ENCODE measurements at regions not wholly inside any gene's neighbourhood (a gene's known extent, or its start where the extent isn't known, plus 50 kb on each side); places are given as distances from the start of the nearest gene placed in this dataset.

- Histone ChIP-seq H2AK5ac (ENCODE audit: low read length) (no peak overlapping the region), H3K27me3 (ENCODE audit: insufficient read depth, low read length, poor library complexity) (no peaks in the 10 kb centered on the region), H3K36me3 (ENCODE audit: control insufficient read depth, insufficient read depth, low read length) (no peaks in the 10 kb centered on the region), H3K4me2 (ENCODE audit: low read length) (no peak overlapping the region), H3K9ac (ENCODE audit: low read length) (no peak overlapping the region), H3K56ac (ENCODE audit: low read length) (no peak overlapping the region), H3K18ac (ENCODE audit: low read length) (no peak overlapping the region), H3K23ac (ENCODE audit: low read length) (no peak overlapping the region), H2BK5ac (ENCODE audit: low read length) (no peak overlapping the region), H2BK120ac (ENCODE audit: low read depth, low read length) (no peak overlapping the region), H4K8ac (ENCODE audit: low read depth, low read length) (no peak overlapping the region), H3K4me1 (ENCODE audit: control insufficient read depth, low read depth, low read length) (no peaks in the 10 kb centered on the region), H3K4ac (ENCODE audit: low read depth, low read length) (no peak overlapping the region), H2BK15ac (replicated peaks; ENCODE audit: low read depth) (no peak overlapping the region), H3K79me1 (ENCODE audit: low read length) (no peaks in the 10 kb centered on the region), H3K27ac (ENCODE audit: low read depth, low read length) (no peak overlapping the region), H3K4me3 (ENCODE audit: low read length) (no peak overlapping the region), H4K5ac (ENCODE audit: low read length) (no peak overlapping the region), H3K79me2 (ENCODE audit: control insufficient read depth, insufficient read depth, low read length) (no peaks in the 10 kb centered on the region)
- peak; percentile 8 for DNase-seq
- no CpG with 5 or more reads among the region's 6 CpGs for WGBS (ENCODE audit: extremely low coverage, insufficient coverage, low lambda C conversion rate)
Measured at GRCh38 chr15:94119298-94119811, 112.0 kb upstream of the MCTP2 start.

DNA sequence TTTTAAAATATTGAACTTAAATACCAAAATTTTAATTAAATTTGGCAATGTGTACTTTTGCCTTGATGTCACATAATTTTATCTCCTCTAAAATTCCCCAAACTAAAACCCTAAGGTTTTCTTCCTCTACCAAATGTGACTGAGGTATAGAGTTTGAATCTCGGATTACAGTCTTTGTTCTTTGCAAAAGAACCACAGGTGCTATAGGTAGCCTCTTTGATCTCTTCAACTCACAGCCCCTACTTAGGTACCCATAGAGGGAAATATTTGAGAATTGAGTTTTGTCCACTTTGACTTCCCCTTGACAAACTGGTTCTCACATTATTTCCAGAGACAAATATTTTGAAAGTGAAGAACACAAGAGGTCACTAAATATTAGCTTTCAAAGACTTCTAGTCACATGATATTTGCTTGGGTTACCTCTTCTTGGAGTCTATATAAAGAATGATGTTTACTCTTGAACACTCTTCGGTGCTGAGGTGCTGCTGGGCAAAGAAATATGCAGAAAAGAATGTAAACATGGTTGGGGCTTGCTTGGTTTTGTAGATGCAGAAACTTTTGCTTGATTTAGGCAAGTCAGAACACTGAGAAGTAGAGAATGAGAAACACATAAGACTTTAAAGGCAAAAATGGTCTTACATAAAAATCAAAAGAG lies 120.8 kb upstream of the MCTP2 start:
- Histone ChIP-seq H3K4ac (ENCODE audit: low read depth, low read length) (no peak overlapping the region), H3K79me1 (ENCODE audit: low read length) (no peaks in the 10 kb centered on the region), H3K79me2 (ENCODE audit: control insufficient read depth, insufficient read depth, low read length) (no peaks in the 10 kb centered on the region), H3K23ac (ENCODE audit: low read length) (no peak overlapping the region), H3K4me2 (ENCODE audit: low read length) (no peak overlapping the region), H3K56ac (ENCODE audit: low read length) (no peak overlapping the region), H2BK5ac (ENCODE audit: low read length) (no peak overlapping the region), H3K9ac (ENCODE audit: low read length) (no peak overlapping the region), H2BK15ac (replicated peaks; ENCODE audit: low read depth) (no peak overlapping the region), H3K4me1 (ENCODE audit: control insufficient read depth, low read depth, low read length) (no peaks in the 10 kb centered on the region), H3K36me3 (ENCODE audit: control insufficient read depth, insufficient read depth, low read length) (no peaks in the 10 kb centered on the region), H3K4me3 (ENCODE audit: low read length) (no peak overlapping the region), H4K5ac (ENCODE audit: low read length) (no peak overlapping the region), H3K27me3 (ENCODE audit: insufficient read depth, low read length, poor library complexity) (no peaks in the 10 kb centered on the region), H4K8ac (ENCODE audit: low read depth, low read length) (no peak overlapping the region), H3K18ac (ENCODE audit: low read length) (no peak overlapping the region), H3K27ac (ENCODE audit: low read depth, low read length) (no peak overlapping the region), H2AK5ac (ENCODE audit: low read length) (no peak overlapping the region), H2BK120ac (ENCODE audit: low read depth, low read length) (no peak overlapping the region)
- DNase-seq = no peak
- no CpG with 5 or more reads among the region's 2 CpGs for WGBS (ENCODE audit: extremely low coverage, insufficient coverage, low lambda C conversion rate)

GRCh38 chr15:94107652-94108051 lies 123.7 kb upstream of the MCTP2 start:
- H3K79me2 ChIP-seq (ENCODE audit: control insufficient read depth, insufficient read depth, low read length) = no peaks in the 10 kb centered on the region
- no peak overlapping the region for H3K4ac ChIP-seq (ENCODE audit: low read depth, low read length)
- no peak overlapping the region for H2BK5ac ChIP-seq (ENCODE audit: low read length)
- no peak overlapping the region for H2AK5ac ChIP-seq (ENCODE audit: low read length)
- no peak overlapping the region for H2BK15ac ChIP-seq (replicated peaks; ENCODE audit: low read depth)
- H3K4me3 ChIP-seq (ENCODE audit: low read length) = no peak overlapping the region
- no peak overlapping the region for H3K56ac ChIP-seq (ENCODE audit: low read length)
- H3K9ac ChIP-seq (ENCODE audit: low read length) = no peak overlapping the region
- H4K5ac ChIP-seq (ENCODE audit: low read length) = no peak overlapping the region
- no CpG with 5 or more reads among the region's 2 CpGs for WGBS (ENCODE audit: extremely low coverage, insufficient coverage, low lambda C conversion rate)
- no peak overlapping the region for H3K23ac ChIP-seq (ENCODE audit: low read length)
- no peak for DNase-seq
- no peaks in the 10 kb centered on the region for H3K27me3 ChIP-seq (ENCODE audit: insufficient read depth, low read length, poor library complexity)
- H3K18ac ChIP-seq (ENCODE audit: low read length) = no peak overlapping the region
- no peaks in the 10 kb centered on the region for H3K36me3 ChIP-seq (ENCODE audit: control insufficient read depth, insufficient read depth, low read length)
- H3K4me1 ChIP-seq (ENCODE audit: control insufficient read depth, low read depth, low read length) = no peaks in the 10 kb centered on the region
- no peak overlapping the region for H3K27ac ChIP-seq (ENCODE audit: low read depth, low read length)
- H3K4me2 ChIP-seq (ENCODE audit: low read length) = no peak overlapping the region
- no peak overlapping the region for H4K8ac ChIP-seq (ENCODE audit: low read depth, low read length)
- H3K79me1 ChIP-seq (ENCODE audit: low read length) = no peaks in the 10 kb centered on the region
- no peak overlapping the region for H2BK120ac ChIP-seq (ENCODE audit: low read depth, low read length)

- Histone ChIP-seq H3K9ac (ENCODE audit: low read length) (no peak overlapping the region), H3K4me3 (ENCODE audit: low read length) (no peak overlapping the region), H3K36me3 (ENCODE audit: control insufficient read depth, insufficient read depth, low read length) (no peaks in the 10 kb centered on the region), H4K8ac (ENCODE audit: low read depth, low read length) (no peak overlapping the region), H3K79me2 (ENCODE audit: control insufficient read depth, insufficient read depth, low read length) (no peaks in the 10 kb centered on the region), H3K23ac (ENCODE audit: low read length) (no peak overlapping the region), H2BK120ac (ENCODE audit: low read depth, low read length) (no peak overlapping the region), H3K79me1 (ENCODE audit: low read length) (no peaks in the 10 kb centered on the region), H2BK15ac (replicated peaks; ENCODE audit: low read depth) (no peak overlapping the region), H4K5ac (ENCODE audit: low read length) (no peak overlapping the region), H3K27ac (ENCODE audit: low read depth, low read length) (no peak overlapping the region), H3K27me3 (ENCODE audit: insufficient read depth, low read length, poor library complexity) (no peaks in the 10 kb centered on the region), H2AK5ac (ENCODE audit: low read length) (no peak overlapping the region), H3K4me1 (ENCODE audit: control insufficient read depth, low read depth, low read length) (no peaks in the 10 kb centered on the region), H3K56ac (ENCODE audit: low read length) (no peak overlapping the region), H3K4me2 (ENCODE audit: low read length) (no peak overlapping the region), H2BK5ac (ENCODE audit: low read length) (no peak overlapping the region), H3K18ac (ENCODE audit: low read length) (no peak overlapping the region), H3K4ac (ENCODE audit: low read depth, low read length) (no peak overlapping the region)
- DNase-seq = peak; percentile 85
- WGBS (ENCODE audit: extremely low coverage, insufficient coverage, low lambda C conversion rate) = no CpG with 5 or more reads among the region's 4 CpGs
Measured at GRCh38 chr15:94105760-94106159, 125.6 kb upstream of the MCTP2 start.

DNA sequence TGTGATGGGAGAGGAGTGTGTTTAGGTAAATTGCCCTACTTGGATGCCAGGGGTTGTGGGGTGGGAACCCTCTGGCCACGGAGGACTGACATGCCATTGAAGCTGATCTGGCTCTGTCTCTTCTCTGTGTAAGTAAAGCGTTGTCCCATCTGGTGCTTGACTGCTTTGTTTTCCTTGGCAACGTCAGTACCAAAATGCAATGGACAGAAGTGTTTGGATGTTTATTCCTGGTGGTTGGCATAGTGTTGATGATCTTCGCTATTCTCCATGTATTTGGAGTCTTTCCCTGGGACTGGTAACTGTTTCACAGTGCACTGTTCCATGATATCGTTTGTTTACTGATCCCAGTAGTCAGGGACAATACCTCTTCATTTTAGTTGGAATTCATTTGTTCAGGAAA lies 130.5 kb upstream of the MCTP2 start:
- no peak overlapping the region for H4K8ac ChIP-seq (ENCODE audit: low read depth, low read length)
- no peaks in the 10 kb centered on the region for H3K4me1 ChIP-seq (ENCODE audit: control insufficient read depth, low read depth, low read length)
- H4K5ac ChIP-seq (ENCODE audit: low read length) = no peak overlapping the region
- no peak for DNase-seq
- H3K4ac ChIP-seq (ENCODE audit: low read depth, low read length) = no peak overlapping the region
- no peak overlapping the region for H3K4me3 ChIP-seq (ENCODE audit: low read length)
- no peak overlapping the region for H2BK120ac ChIP-seq (ENCODE audit: low read depth, low read length)
- no peak overlapping the region for H2BK5ac ChIP-seq (ENCODE audit: low read length)
- no peak overlapping the region for H3K18ac ChIP-seq (ENCODE audit: low read length)
- H3K79me2 ChIP-seq (ENCODE audit: control insufficient read depth, insufficient read depth, low read length) = no peaks in the 10 kb centered on the region
- H2BK15ac ChIP-seq (replicated peaks; ENCODE audit: low read depth) = no peak overlapping the region
- H3K27ac ChIP-seq (ENCODE audit: low read depth, low read length) = no peak overlapping the region
- WGBS (ENCODE audit: extremely low coverage, insufficient coverage, low lambda C conversion rate) = no CpG with 5 or more reads among the region's 5 CpGs
- H3K79me1 ChIP-seq (ENCODE audit: low read length) = no peaks in the 10 kb centered on the region
- H3K9ac ChIP-seq (ENCODE audit: low read length) = no peak overlapping the region
- H3K56ac ChIP-seq (ENCODE audit: low read length) = no peak overlapping the region
- no peak overlapping the region for H3K4me2 ChIP-seq (ENCODE audit: low read length)
- H3K36me3 ChIP-seq (ENCODE audit: control insufficient read depth, insufficient read depth, low read length) = no peaks in the 10 kb centered on the region
- H3K27me3 ChIP-seq (ENCODE audit: insufficient read depth, low read length, poor library complexity) = no peaks in the 10 kb centered on the region
- no peak overlapping the region for H2AK5ac ChIP-seq (ENCODE audit: low read length)
- no peak overlapping the region for H3K23ac ChIP-seq (ENCODE audit: low read length)

DNA sequence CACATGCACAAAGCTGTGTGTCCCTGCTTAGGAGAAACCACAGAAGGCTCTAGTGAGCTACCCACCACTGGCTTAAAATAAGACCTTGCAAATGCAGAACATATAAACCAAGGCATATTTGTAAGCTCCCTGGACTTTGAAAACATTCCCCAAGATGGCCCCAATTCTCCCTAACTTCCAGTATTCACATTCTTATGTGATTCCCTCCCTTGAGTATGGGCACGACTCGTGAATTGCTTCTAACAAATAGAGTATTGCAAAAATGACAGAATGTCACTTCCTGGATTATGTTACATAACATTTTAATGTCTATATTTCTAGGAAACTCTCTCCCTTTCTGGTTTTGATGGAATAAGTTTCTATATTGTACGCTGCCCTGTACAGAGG lies 131.8 kb upstream of the MCTP2 start:
- H3K4ac ChIP-seq (ENCODE audit: low read depth, low read length) = no peak overlapping the region
- no peak overlapping the region for H2BK15ac ChIP-seq (replicated peaks; ENCODE audit: low read depth)
- no peak overlapping the region for H3K27ac ChIP-seq (ENCODE audit: low read depth, low read length)
- H4K5ac ChIP-seq (ENCODE audit: low read length) = no peak overlapping the region
- H3K23ac ChIP-seq (ENCODE audit: low read length) = no peak overlapping the region
- no peaks in the 10 kb centered on the region for H3K27me3 ChIP-seq (ENCODE audit: insufficient read depth, low read length, poor library complexity)
- H2BK5ac ChIP-seq (ENCODE audit: low read length) = no peak overlapping the region
- H4K8ac ChIP-seq (ENCODE audit: low read depth, low read length) = no peak overlapping the region
- no peak overlapping the region for H3K18ac ChIP-seq (ENCODE audit: low read length)
- DNase-seq = no peak
- H2AK5ac ChIP-seq (ENCODE audit: low read length) = no peak overlapping the region
- H3K79me2 ChIP-seq (ENCODE audit: control insufficient read depth, insufficient read depth, low read length) = no peaks in the 10 kb centered on the region
- WGBS (ENCODE audit: extremely low coverage, insufficient coverage, low lambda C conversion rate) = no CpG with 5 or more reads among the region's 3 CpGs
- H3K4me1 ChIP-seq (ENCODE audit: control insufficient read depth, low read depth, low read length) = no peaks in the 10 kb centered on the region
- H3K36me3 ChIP-seq (ENCODE audit: control insufficient read depth, insufficient read depth, low read length) = no peaks in the 10 kb centered on the region
- H3K56ac ChIP-seq (ENCODE audit: low read length) = no peak overlapping the region
- H2BK120ac ChIP-seq (ENCODE audit: low read depth, low read length) = no peak overlapping the region
- no peak overlapping the region for H3K9ac ChIP-seq (ENCODE audit: low read length)
- no peak overlapping the region for H3K4me3 ChIP-seq (ENCODE audit: low read length)
- no peaks in the 10 kb centered on the region for H3K79me1 ChIP-seq (ENCODE audit: low read length)
- no peak overlapping the region for H3K4me2 ChIP-seq (ENCODE audit: low read length)
